Common myeloid progenitor, CD34-positive (primary cell): ENCODE measurements at regions not wholly inside any gene's neighbourhood (a gene's known extent, or its start where the extent isn't known, plus 50 kb on each side); places are given as distances from the start of the nearest gene placed in this dataset.

Experiments used
- CTCF ChIA-PET: fragments of 350-600 bp; sonication (Branson Sonifier 250); formaldehyde crosslinking; loops from one replicate; lab custom pipeline; 2021; ENCODE audit warnings: antibody characterized with exemption; lab: Charles Lee
- POLR2A ChIA-PET: fragments of 350-600 bp; sonication (Branson Sonifier 250); formaldehyde crosslinking; loops from one replicate; lab custom pipeline; 2021; ENCODE audit warnings: antibody characterized with exemption; lab: Charles Lee
- DNase-seq, 3 donors: peaks; one replicate each; pipeline versions ENCODE4 v3.0.0 to v3.0.0-alpha.2; 2013
- H3K27ac ChIP-seq, 2 experiments: 1 replicate in 1 of 2; 2 replicates in 1 of 2; pipeline ENCODE4 v1.7.0; 2013; ENCODE audit warnings: inconsistent platforms in 2 of 2, low read length in 2 of 2, mild to moderate bottlenecking in 2 of 2, low read depth in 1 of 2, moderate library complexity in 1 of 2; ENCODE audit not compliant: severe bottlenecking in 2 of 2, insufficient read depth in 1 of 2, poor library complexity in 1 of 2
- H3K27me3 ChIP-seq, 5 experiments: replicated peaks in 2 of 5; 1 replicate in 3 of 5; 2 replicates in 2 of 5; pipeline versions ENCODE4 v1.6.1 to v1.7.0; 2013; ENCODE audit warnings: low read length in 4 of 5, mild to moderate bottlenecking in 2 of 5, moderate library complexity in 2 of 5, inconsistent platforms in 1 of 5; ENCODE audit not compliant: insufficient read depth in 5 of 5, control insufficient read depth in 4 of 5
- H3K36me3 ChIP-seq, 4 experiments: 1 replicate in 2 of 4; 2 replicates in 2 of 4; pipeline versions ENCODE4 v1.6.1 to v1.7.0; 2013; ENCODE audit warnings: low read length in 3 of 4, control low read depth in 1 of 4, mild to moderate bottlenecking in 1 of 4; ENCODE audit not compliant: control insufficient read depth in 4 of 4, insufficient read depth in 4 of 4
- H3K4me1 ChIP-seq, 4 experiments: 1 replicate in 3 of 4; 2 replicates in 1 of 4; pipeline versions ENCODE4 v1.6.1 to v1.7.1; 2013; ENCODE audit warnings: low read length in 3 of 4, mild to moderate bottlenecking in 3 of 4, control low read depth in 1 of 4, inconsistent platforms in 1 of 4, moderate library complexity in 1 of 4; ENCODE audit not compliant: control insufficient read depth in 4 of 4, insufficient read depth in 4 of 4; ENCODE audit errors: control extremely low read depth in 1 of 4
- H3K4me3 ChIP-seq, 7 experiments: 1 replicate in 4 of 7; 2 replicates in 3 of 7; pipeline versions ENCODE4 v1.5.1 to v1.7.0; 2013; ENCODE audit warnings: mild to moderate bottlenecking in 7 of 7, low read length in 6 of 7, moderate library complexity in 6 of 7, inconsistent platforms in 2 of 7, low read depth in 2 of 7, control low read depth in 1 of 7; ENCODE audit not compliant: insufficient read depth in 4 of 7, control insufficient read depth in 1 of 7; ENCODE audit errors: extremely low read depth in 1 of 7
- H3K9me3 ChIP-seq, 5 experiments: 1 replicate in 4 of 5; 2 replicates in 1 of 5; pipeline versions ENCODE4 v1.6.1 to v1.7.1; 2013; ENCODE audit warnings: low read length in 4 of 5, mild to moderate bottlenecking in 2 of 5, inconsistent platforms in 1 of 5, low read depth in 1 of 5, moderate library complexity in 1 of 5; ENCODE audit not compliant: control insufficient read depth in 4 of 5, insufficient read depth in 2 of 5; ENCODE audit errors: control extremely low read depth in 1 of 5
- WGBS: methylation state at CpG from one replicate; pipeline ENCODE4 v1.1.5; 2013; ENCODE audit not compliant: insufficient coverage; 5-methylcytosine and 5-hydroxymethylcytosine counted together

GRCh38 chr1:244118109-244118761, 67.2 kb downstream of the ZBTB18 start:
- no peak for DNase-seq
- Histone ChIP-seq H3K36me3 (no peaks in the 10 kb centered on the region), H3K9me3 (no peaks in the 10 kb centered on the region), H3K4me1 (no peaks in the 10 kb centered on the region), H3K27me3 (peaks cover 0 to 3% (median 0%) of the 10 kb centered on the region in 5 experiments), H3K4me3 (no peak overlapping the region), H3K27ac (no peak overlapping the region)
- CTCF ChIA-PET: no interaction called here
- WGBS: 77% methylated on average over 14 of the region's 16 CpGs
- POLR2A ChIA-PET: no interaction called here

- CTCF ChIA-PET: no interaction called here
These were observed 77.7 kb downstream of the ZBTB18 start for GRCh38 chr1:244128591-244129383.

DNA sequence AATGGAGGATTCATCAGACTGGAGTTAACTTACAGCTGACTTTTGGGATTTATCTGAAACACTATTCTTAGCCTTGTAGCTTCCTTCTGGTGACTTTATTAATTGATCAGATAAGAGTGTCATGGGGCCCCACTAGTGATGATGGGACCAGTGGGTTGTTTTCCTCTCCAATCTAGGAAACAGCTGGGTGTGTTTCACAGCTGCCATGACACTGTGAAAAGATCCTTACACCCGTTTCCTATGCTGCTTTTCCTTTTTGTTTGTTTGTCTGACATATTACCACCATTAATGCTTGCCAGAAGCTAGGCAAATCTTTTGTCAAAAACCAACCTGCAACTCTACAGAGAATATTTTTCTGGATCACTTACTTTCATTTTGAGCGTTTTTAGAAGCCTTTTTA, 86.2 kb downstream of the ZBTB18 start:
- H3K4me3 ChIP-seq: peak overlapping the region in 5 of 7 experiments; percentile 10 to 76 (median 47)
- CTCF ChIA-PET: interaction anchor here (0.7 to 2.0 kb wide), 4 partner anchors 16 to 86 kb away, joined by 3 to 6 read pairs (median 3); no protein-coding TSS in a partner anchor
- POLR2A ChIA-PET: interaction anchor here (0.5 to 0.6 kb wide), 2 partner anchors 24 to 134 kb away, joined by 3 read pairs; no protein-coding TSS in a partner anchor
- WGBS: 0% methylated on average over 1 of the region's 2 CpGs
- H3K36me3 ChIP-seq: no peaks in the 10 kb centered on the region
- H3K27ac ChIP-seq: peak overlapping the region in 1 of 2 experiments; percentile 40
- DNase-seq: peak in 2 of 3 donors; percentile 71 to 73
- H3K9me3 ChIP-seq: no peaks in the 10 kb centered on the region
- no peaks in the 10 kb centered on the region for H3K27me3 ChIP-seq
- H3K4me1 ChIP-seq: peaks cover 0 to 16% (median 13%) of the 10 kb centered on the region in 4 experiments

More at GRCh38 chr1:244128591-244129383, 77.7 kb downstream of the ZBTB18 start:
- Histone ChIP-seq H3K36me3 (no peaks in the 10 kb centered on the region), H3K4me1 (no peaks in the 10 kb centered on the region), H3K4me3 (no peak overlapping the region), H3K27me3 (no peaks in the 10 kb centered on the region), H3K27ac (no peak overlapping the region), H3K9me3 (no peaks in the 10 kb centered on the region)
- DNase-seq: peak in 1 of 3 donors; percentile 6
- 93% methylated on average over 4 of the region's 6 CpGs for WGBS
- POLR2A ChIA-PET: no interaction called here

DNA sequence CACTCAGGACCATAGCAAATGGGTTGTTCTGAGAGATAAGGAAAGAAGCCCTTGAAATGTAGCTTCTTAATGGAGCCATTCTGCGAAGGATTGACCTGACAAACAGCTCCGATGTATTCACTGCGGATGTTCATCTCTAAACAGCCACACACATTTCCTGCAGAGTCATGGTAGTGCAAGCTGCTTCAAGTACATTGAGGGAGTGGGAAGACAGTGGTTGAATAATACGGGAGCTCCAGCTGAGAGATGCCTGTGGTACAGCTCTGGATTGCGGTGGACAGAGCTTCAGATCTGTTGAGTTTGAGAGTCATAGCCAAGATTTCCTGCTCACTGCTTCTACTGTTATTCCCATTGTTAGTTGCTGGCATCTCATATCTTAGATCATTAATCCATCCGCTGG, 86.6 kb downstream of the ZBTB18 start:
- WGBS: 33% methylated on average over 3 of the region's 6 CpGs
- CTCF ChIA-PET: interaction anchor here (0.7 to 2.0 kb wide), 4 partner anchors 16 to 86 kb away, joined by 3 to 6 read pairs (median 3); no protein-coding TSS in a partner anchor
- Histone ChIP-seq H3K9me3 (no peaks in the 10 kb centered on the region), H3K4me1 (peaks cover 0 to 16% (median 13%) of the 10 kb centered on the region in 4 experiments), H3K27me3 (no peaks in the 10 kb centered on the region), H3K36me3 (no peaks in the 10 kb centered on the region), H3K27ac (peak overlapping the region in 1 of 2 experiments; percentile 40), H3K4me3 (peak overlapping the region in 5 of 7 experiments; percentile 10 to 76 (median 47))
- DNase-seq: peak; percentile 31 to 88 (median 85)
- POLR2A ChIA-PET: interaction anchor here (0.5 to 0.6 kb wide), 2 partner anchors 25 to 134 kb away, joined by 3 read pairs; no protein-coding TSS in a partner anchor

- no peaks in the 10 kb centered on the region for H3K36me3 ChIP-seq
- ChIA-PET CTCF (interaction anchor here (2.0 kb wide), 1 partner anchor 17 kb away, joined by 6 read pairs; no protein-coding TSS in a partner anchor), POLR2A (no interaction called here)
- no peak for DNase-seq
- 96% methylated on average over 6 of the region's 7 CpGs for WGBS
- H3K4me1 ChIP-seq: peaks cover 0 to 16% (median 13%) of the 10 kb centered on the region in 4 experiments
- H3K9me3 ChIP-seq: no peaks in the 10 kb centered on the region
- no peaks in the 10 kb centered on the region for H3K27me3 ChIP-seq
- no peak overlapping the region for H3K4me3 ChIP-seq
- H3K27ac ChIP-seq: no peak overlapping the region
These were observed 87.3 kb downstream of the ZBTB18 start for GRCh38 chr1:244138399-244138798.

GRCh38 chr1:244139655-244140054, 88.6 kb downstream of the ZBTB18 start:
- peaks cover 0 to 16% (median 13%) of the 10 kb centered on the region in 4 experiments for H3K4me1 ChIP-seq
- H3K9me3 ChIP-seq: no peaks in the 10 kb centered on the region
- no peaks in the 10 kb centered on the region for H3K27me3 ChIP-seq
- DNase-seq: no peak
- ChIA-PET CTCF (no interaction called here), POLR2A (no interaction called here)
- 90% methylated on average over 15 of the region's 16 CpGs for WGBS
- no peak overlapping the region for H3K27ac ChIP-seq
- H3K4me3 ChIP-seq: no peak overlapping the region
- H3K36me3 ChIP-seq: no peaks in the 10 kb centered on the region
